K562 (cell line): ENCODE measurements at regions not wholly inside any gene's neighbourhood (a gene's known extent, or its start where the extent isn't known, plus 50 kb on each side); places are given as distances from the start of the nearest gene placed in this dataset.

Experiments
- ATAC-seq: fragments of 200-7000 bp; cut with Tn5 transposase; 3 replicates; pipeline ENCODE4 v1.9.1; 2020; ENCODE audit warnings: moderate library complexity
- BruUV-seq: library from RNA; stranded (reverse); fragments of 400-500 nt; replicated peaks from 2 replicates; lab custom pipeline; 2021; lab: Mats Ljungman, UMichigan
- CTCF ChIA-PET: fragments of 300-600 bp; formaldehyde crosslinking; extraction: SDS; loops from one replicate; lab custom pipeline; 2021; ENCODE audit warnings: low intra/inter-chr PET ratio; lab: Yijun Ruan, JAX
- POLR2A ChIA-PET: fragments of 300-600, 350-650 bp; sonication (Branson Sonifier 250); formaldehyde crosslinking; extraction: SDS; loops from one replicate; lab custom pipeline; 2021; ENCODE audit warnings: antibody characterized with exemption, inconsistent platforms; lab: Yijun Ruan, JAX
- DNase-seq, 4 experiments: peaks; one replicate each; pipeline versions ENCODE4 v3.0.0 to v3.0.0-alpha.2; 2011 to 2018; ENCODE audit warnings: low spot score in 3 of 4, mixed read lengths in 3 of 4; ENCODE audit errors: extremely low read depth in 1 of 4
- FAIRE-seq: peaks from 2 replicates; lab custom pipeline; 2011; peaks lifted over from hg19 to GRCh38; lab: Jason Lieb, UNC
- H2AFZ ChIP-seq: 2 replicates; pipeline ENCODE4 v1.6.0; 2011; ENCODE audit warnings: low read depth, low read length, control low read depth, inconsistent platforms
- H3K27ac ChIP-seq: fragments of 200-600 bp; 3 replicates; pipeline ENCODE4 v1.8.0; 2011; ENCODE audit warnings: low read depth, mild to moderate bottlenecking, control low read depth, inconsistent platforms, low read length, moderate library complexity, mixed read lengths; ENCODE audit errors: extremely low read depth
- H3K27me3 ChIP-seq, 2 experiments: fragments of 300-600 bp in 1 of 2; 2 replicates in 1 of 2; 3 replicates in 1 of 2; pipeline versions ENCODE4 v1.6.0 to v1.8.0; 2011; ENCODE audit warnings: inconsistent platforms in 2 of 2, low read length in 2 of 2, mild to moderate bottlenecking in 1 of 2, mixed read lengths in 1 of 2, moderate library complexity in 1 of 2; ENCODE audit not compliant: control insufficient read depth in 2 of 2, insufficient read depth in 2 of 2
- H3K36me3 ChIP-seq: fragments of 300-600 bp; 3 replicates; pipeline ENCODE4 v1.8.0; 2011; ENCODE audit warnings: mild to moderate bottlenecking, low read length, inconsistent platforms; ENCODE audit not compliant: control insufficient read depth, insufficient read depth
- H3K4me1 ChIP-seq, 2 experiments: fragments of 200-600 bp in 1 of 2; replicated peaks in 1 of 2; 2 replicates in 1 of 2; 3 replicates in 1 of 2; pipeline versions ENCODE4 v1.5.1 to v1.8.0; 2011; ENCODE audit warnings: inconsistent platforms in 2 of 2, low read length in 2 of 2, mild to moderate bottlenecking in 1 of 2, mixed read lengths in 1 of 2, moderate library complexity in 1 of 2; ENCODE audit not compliant: control insufficient read depth in 2 of 2, insufficient read depth in 2 of 2
- H3K4me2 ChIP-seq: 2 replicates; pipeline ENCODE4 v1.6.1; 2011; ENCODE audit warnings: low read length, control low read depth, inconsistent platforms, mixed read lengths; ENCODE audit not compliant: insufficient read depth
- H3K4me3 ChIP-seq: fragments of 200-600 bp; sonication (generic), shearing (Covaris generic); 2 replicates; pipeline ENCODE4 v1.5.1; 2016; ENCODE audit warnings: control low read depth, inconsistent platforms
- H3K79me2 ChIP-seq: fragments of 200-600 bp; 3 replicates; pipeline ENCODE4 v1.8.0; 2011; ENCODE audit warnings: low read length, inconsistent platforms; ENCODE audit not compliant: control insufficient read depth, insufficient read depth
- H3K9ac ChIP-seq, 2 experiments: 2 replicates each; pipeline versions ENCODE4 v1.6.0 to v1.6.1; 2011; ENCODE audit warnings: low read depth in 2 of 2, low read length in 2 of 2, control low read depth in 1 of 2, inconsistent platforms in 1 of 2, mild to moderate bottlenecking in 1 of 2, mixed read lengths in 1 of 2; ENCODE audit not compliant: insufficient read depth in 1 of 2
- H3K9me1 ChIP-seq: one replicate; pipeline ENCODE4 v1.6.0; 2011; ENCODE audit warnings: inconsistent platforms, mild to moderate bottlenecking, low read length, moderate library complexity; ENCODE audit not compliant: control insufficient read depth, insufficient read depth
- H3K9me3 ChIP-seq: replicated peaks from 2 replicates; pipeline ENCODE4 v1.5.1; 2011; ENCODE audit warnings: low read depth, low read length, inconsistent platforms; ENCODE audit not compliant: control insufficient read depth, insufficient read depth
- H4K20me1 ChIP-seq: replicated peaks from 2 replicates; pipeline ENCODE4 v1.6.1; 2011; ENCODE audit warnings: low read length, inconsistent platforms, mixed read lengths; ENCODE audit not compliant: control insufficient read depth, insufficient read depth
- ATF4 ChIP-seq: fragments of 450-650 bp; formaldehyde crosslinking; IDR thresholded peaks from 2 replicates; pipeline ENCODE4 v1.4.0; 2022; ENCODE audit warnings: mild to moderate bottlenecking, moderate library complexity
- DACH1 ChIP-seq: fragments of 450-650 bp; IDR thresholded peaks from 2 replicates; pipeline ENCODE4 v1.6.1; 2018; ENCODE audit not compliant: partially characterized antibody
- EGR1 ChIP-seq: fragments of 450-650 bp; conservative IDR thresholded peaks from 2 replicates; pipeline ENCODE4 v1.6.1; 2017; ENCODE audit warnings: mild to moderate bottlenecking
- EWSR1 ChIP-seq: fragments of 450-650 bp; IDR thresholded peaks from 2 replicates; pipeline ENCODE4 v1.6.1; 2018; ENCODE audit warnings: borderline replicate concordance, mild to moderate bottlenecking, low read depth, moderate library complexity; ENCODE audit not compliant: partially characterized antibody
- FOS ChIP-seq: IDR thresholded peaks from 3 replicates; pipeline ENCODE4 v1.6.1; 2011; ENCODE audit not compliant: insufficient read length; ENCODE audit errors: extremely low read depth
- KDM2B ChIP-seq: fragments of 250-450 bp; sonication (Bioruptor Pico); IDR thresholded peaks from 2 replicates; pipeline ENCODE4 v1.8.0; 2021; ENCODE audit warnings: mild to moderate bottlenecking, moderate library complexity
- MAX ChIP-seq: sonication (generic); formaldehyde crosslinking; IDR thresholded peaks from 2 replicates; pipeline ENCODE4 v1.9.0; 2022; ENCODE audit warnings: mild to moderate bottlenecking, missing genetic modification reagents
- PHTF2 ChIP-seq: fragments of 250-450 bp; sonication (Bioruptor Pico); IDR thresholded peaks from 2 replicates; pipeline ENCODE4 v1.5.0; 2021; ENCODE audit warnings: mild to moderate bottlenecking
- SFPQ ChIP-seq: fragments of 200-400 bp; formaldehyde crosslinking; IDR thresholded peaks from 2 replicates; pipeline ENCODE4 v1.6.1; 2017; ENCODE audit warnings: mild to moderate bottlenecking, low read depth, low read length, moderate library complexity
- SMAD4 ChIP-seq: fragments of 250-450 bp; sonication (Bioruptor Pico); conservative IDR thresholded peaks from 2 replicates; pipeline ENCODE4 v1.8.0; 2021; ENCODE audit warnings: inconsistent platforms, mild to moderate bottlenecking, moderate library complexity
- TSHZ1 ChIP-seq: fragments of 250-450 bp; sonication (Bioruptor Pico); IDR thresholded peaks from 2 replicates; pipeline ENCODE4 v1.4.0; 2020; ENCODE audit warnings: mild to moderate bottlenecking, moderate library complexity
- ZNF668 ChIP-seq: fragments of 250-450 bp; sonication (Bioruptor Pico); IDR thresholded peaks from 2 replicates; pipeline ENCODE4 v1.8.0; 2022; ENCODE audit warnings: mild to moderate bottlenecking, inconsistent platforms
- WGBS: fragments of 100-300 bp; shearing (Covaris generic); methylation state at CpG from one replicate; pipeline ENCODE4 v1.1.6; 2016; ENCODE audit warnings: low coverage, mixed read lengths; ENCODE audit not compliant: insufficient coverage; ENCODE audit errors: missing lambda C conversion rate; 5-methylcytosine and 5-hydroxymethylcytosine counted together
- in situ Hi-C: fragments of 300-500 bp; cut with MboI; formaldehyde crosslinking; loops from 4 replicates; pipeline ENCODE4 v1.15.0; 2018; ENCODE audit warnings: inconsistent platforms, mixed read lengths
- intact Hi-C: fragments of 100-400 bp; cut with micrococcal nuclease; formaldehyde crosslinking; loops from 2 replicates; pipeline ENCODE4 v1.14.2; 2022

- H3K9me3 ChIP-seq = no peaks in the 10 kb centered on the region
- no peaks in the 10 kb centered on the region for H3K79me2 ChIP-seq
- H3K36me3 ChIP-seq = no peaks in the 10 kb centered on the region
- TF ChIP-seq EWSR1 = no peak
- no peak for TF ChIP-seq SFPQ
- TF ChIP-seq SMAD4 (CRISPR knock-in tag) = no peak
- no peak for TF ChIP-seq DACH1
- TF ChIP-seq MAX (CRISPR knock-in tag) = no peak
- no peak for TF ChIP-seq KDM2B (CRISPR knock-in tag)
- TF ChIP-seq FOS = no peak
- no peak for TF ChIP-seq TSHZ1 (CRISPR knock-in tag)
- TF ChIP-seq ATF4 (CRISPR knock-in tag) = no peak
- no peak for TF ChIP-seq EGR1
- TF ChIP-seq ZNF668 = no peak
- TF ChIP-seq PHTF2 (CRISPR knock-in tag) = no peak
- no peak for FAIRE-seq
- H3K4me3 ChIP-seq = no peak overlapping the region
- in situ Hi-C loops (no loop called here), intact Hi-C loops (no loop called here)
- no peak for ATAC-seq
- 0% methylated on average over 4 of the region's 4 CpGs for WGBS
- no peak overlapping the region for H3K27ac ChIP-seq
- no peak overlapping the region for H3K9ac ChIP-seq
- no TSS peak for BruUV-seq
- no peak for DNase-seq
- ChIA-PET POLR2A (no interaction called here), CTCF (no interaction called here)
- no peak overlapping the region for H3K4me2 ChIP-seq
- no peaks in the 10 kb centered on the region for H3K9me1 ChIP-seq
- H3K27me3 ChIP-seq = no peaks in the 10 kb centered on the region
- no peaks in the 10 kb centered on the region for H4K20me1 ChIP-seq
- H2AFZ ChIP-seq = no peak overlapping the region
- H3K4me1 ChIP-seq = no peaks in the 10 kb centered on the region
These were observed 1077.7 kb upstream of the SEMA6A start for GRCh38 chr5:117652036-117652957.
